HPDE6-E6E7 (cell line): ENCODE measurements at regions not wholly inside any gene's neighbourhood (a gene's known extent, or its start where the extent isn't known, plus 50 kb on each side); places are given as distances from the start of the nearest gene placed in this dataset.
"Not testable (repeated sequence)": the region's sequence is repeated elsewhere in the genome, so short reads cannot be mapped to it uniquely, and the experiment has no call there.

Experiments used
- DNase-seq: peaks from one replicate; pipeline ENCODE4 v3.0.0; 2011; ENCODE audit warnings: missing footprints; ENCODE audit errors: extremely low spot score

GRCh38 chr2:118469103-118469502, 378.3 kb downstream of the EN1 start:
- DNase-seq: no peak

- no peak for DNase-seq
Measured at GRCh38 chr2:118464546-118465265, 376.4 kb downstream of the INSIG2 start.

- DNase-seq: no peak
Measured at GRCh38 chr2:118464046-118464445, 375.8 kb downstream of the INSIG2 start.

- no peak for DNase-seq
Measured at GRCh38 chr2:118460425-118460824, 372.2 kb downstream of the INSIG2 start.

GRCh38 chr2:118459426-118459825, 371.2 kb downstream of the INSIG2 start:
- DNase-seq: no peak

GRCh38 chr2:118457951-118458350, 369.7 kb downstream of the INSIG2 start:
- no peak for DNase-seq

GRCh38 chr2:118449401-118449800, 361.1 kb downstream of the INSIG2 start:
- no peak for DNase-seq

GRCh38 chr2:118443596-118443995, 355.3 kb downstream of the INSIG2 start:
- DNase-seq: no peak

GRCh38 chr2:118442996-118443553, 354.8 kb downstream of the INSIG2 start:
- DNase-seq: no peak

- DNase-seq: no peak
Measured at GRCh38 chr2:118442046-118442445, 353.8 kb downstream of the INSIG2 start.

- no peak for DNase-seq
Measured at GRCh38 chr2:118440404-118441098, 352.3 kb downstream of the INSIG2 start.

GRCh38 chr2:118437501-118437900, 349.2 kb downstream of the INSIG2 start:
- DNase-seq: no peak

- no peak for DNase-seq
Measured at GRCh38 chr2:118431997-118432396, 343.7 kb downstream of the INSIG2 start.

GRCh38 chr2:118431586-118431985, 343.3 kb downstream of the INSIG2 start:
- no peak for DNase-seq

- no peak for DNase-seq
Measured at GRCh38 chr2:118431165-118431517, 342.9 kb downstream of the INSIG2 start.

GRCh38 chr2:118430510-118431164, 342.4 kb downstream of the INSIG2 start:
- DNase-seq: no peak

- DNase-seq: no peak
Measured at GRCh38 chr2:118425191-118425590, 336.9 kb downstream of the INSIG2 start.

GRCh38 chr2:118423776-118424175, 335.5 kb downstream of the INSIG2 start:
- no peak for DNase-seq

- DNase-seq: no peak
Measured at GRCh38 chr2:118421648-118422047, 333.4 kb downstream of the INSIG2 start.

GRCh38 chr2:118417406-118418120, 329.3 kb downstream of the INSIG2 start:
- no peak for DNase-seq

GRCh38 chr2:118415186-118415585, 326.9 kb downstream of the INSIG2 start:
- DNase-seq: not testable (repeated sequence)
